Activated T-helper 1 cell treated with anti-CD3 and anti-CD28 coated beads, Interleukin-12 subunit alpha, Interleukin-12 subunit beta, Interleukin-2, Interleukin-4 antibody, amounts not matched to agents 30 ng/mL and 10 ng/mL and 1 ng/mL, durations not matched to agents 14 hours and 24 hours and 36 hours (primary cell): ENCODE measurements at regions not wholly inside any gene's neighbourhood (a gene's known extent, or its start where the extent isn't known, plus 50 kb on each side); places are given as distances from the start of the nearest gene placed in this dataset.

Source experiments
- DNase-seq: peaks from one replicate; pipeline ENCODE4 v3.0.0; 2021; ENCODE audit warnings: low spot score
- H3K27ac Mint-ChIP-seq: one replicate; pipeline ENCODE4 v1.8.0; 2021; ENCODE audit warnings: mild to moderate bottlenecking, mixed read lengths
- H3K27me3 Mint-ChIP-seq: one replicate; pipeline ENCODE4 v1.8.0; 2022; ENCODE audit warnings: mild to moderate bottlenecking, moderate library complexity, mixed read lengths; ENCODE audit not compliant: insufficient read depth
- H3K36me3 Mint-ChIP-seq: one replicate; pipeline ENCODE4 v1.8.0; 2021; ENCODE audit warnings: low read depth, mixed read lengths
- H3K4me1 Mint-ChIP-seq: one replicate; pipeline ENCODE4 v1.8.0; 2021; ENCODE audit warnings: low read depth, mixed read lengths
- H3K4me3 Mint-ChIP-seq: one replicate; pipeline ENCODE4 v1.8.0; 2021; ENCODE audit warnings: mild to moderate bottlenecking, moderate library complexity, mixed read lengths
- H3K9me3 Mint-ChIP-seq: one replicate; pipeline ENCODE4 v1.8.0; 2021; ENCODE audit warnings: mixed read lengths
- intact Hi-C: fragments of 100-400 bp; cut with micrococcal nuclease; formaldehyde crosslinking; loops from one replicate; pipeline ENCODE4 v1.15.1; 2024

GRCh38 chr10:15462253-15462897, 91.3 kb upstream of the FAM171A1 start:
- Mint-ChIP-seq H3K4me1 (no peaks in the 10 kb centered on the region), H3K9me3 (no peaks in the 10 kb centered on the region), H3K36me3 (no peaks in the 10 kb centered on the region), H3K27me3 (peaks cover 2% of the 10 kb centered on the region), H3K27ac (no peak overlapping the region), H3K4me3 (no peak overlapping the region)
- DNase-seq, result no peak
- intact Hi-C loops, result no loop called here

- H3K4me3 Mint-ChIP-seq, result no peak overlapping the region
- no peaks in the 10 kb centered on the region for H3K27me3 Mint-ChIP-seq
- DNase-seq, result no peak
- H3K4me1 Mint-ChIP-seq, result no peaks in the 10 kb centered on the region
- no peak overlapping the region for H3K27ac Mint-ChIP-seq
- no peaks in the 10 kb centered on the region for H3K36me3 Mint-ChIP-seq
- intact Hi-C loops, result no loop called here
- H3K9me3 Mint-ChIP-seq, result no peaks in the 10 kb centered on the region
These were observed 90.4 kb upstream of the FAM171A1 start for GRCh38 chr10:15461353-15462108.

- H3K27me3 Mint-ChIP-seq, result peaks cover under 1% of the 10 kb centered on the region
- no peak overlapping the region for H3K27ac Mint-ChIP-seq
- no peaks in the 10 kb centered on the region for H3K36me3 Mint-ChIP-seq
- H3K9me3 Mint-ChIP-seq, result no peaks in the 10 kb centered on the region
- H3K4me1 Mint-ChIP-seq, result no peaks in the 10 kb centered on the region
- no peak overlapping the region for H3K4me3 Mint-ChIP-seq
- no peak for DNase-seq
- intact Hi-C loops, result no loop called here
These were observed 89.6 kb upstream of the FAM171A1 start for GRCh38 chr10:15460661-15461060.

GRCh38 chr10:15459218-15459617, 88.1 kb upstream of the FAM171A1 start:
- DNase-seq, result no peak
- intact Hi-C loops, result no loop called here
- H3K4me1 Mint-ChIP-seq, result no peaks in the 10 kb centered on the region
- H3K27ac Mint-ChIP-seq, result no peak overlapping the region
- H3K27me3 Mint-ChIP-seq, result peaks cover 10% of the 10 kb centered on the region
- H3K4me3 Mint-ChIP-seq, result no peak overlapping the region
- H3K36me3 Mint-ChIP-seq, result no peaks in the 10 kb centered on the region
- no peaks in the 10 kb centered on the region for H3K9me3 Mint-ChIP-seq

GRCh38 chr10:15457382-15457781, 86.3 kb upstream of the FAM171A1 start:
- Mint-ChIP-seq H3K4me1 (no peaks in the 10 kb centered on the region), H3K4me3 (no peak overlapping the region), H3K27ac (no peak overlapping the region), H3K27me3 (peaks cover 13% of the 10 kb centered on the region), H3K36me3 (no peaks in the 10 kb centered on the region), H3K9me3 (no peaks in the 10 kb centered on the region)
- intact Hi-C loops, result no loop called here
- DNase-seq, result no peak

- Mint-ChIP-seq H3K27ac (no peak overlapping the region), H3K4me3 (no peak overlapping the region), H3K9me3 (no peaks in the 10 kb centered on the region), H3K4me1 (no peaks in the 10 kb centered on the region), H3K27me3 (peaks cover 13% of the 10 kb centered on the region), H3K36me3 (no peaks in the 10 kb centered on the region)
- no peak for DNase-seq
- intact Hi-C loops, result no loop called here
These were observed 84.4 kb upstream of the FAM171A1 start for GRCh38 chr10:15455456-15455855.

- H3K4me1 Mint-ChIP-seq, result no peaks in the 10 kb centered on the region
- no peak for DNase-seq
- no peak overlapping the region for H3K27ac Mint-ChIP-seq
- no peaks in the 10 kb centered on the region for H3K9me3 Mint-ChIP-seq
- intact Hi-C loops, result no loop called here
- H3K4me3 Mint-ChIP-seq, result no peak overlapping the region
- no peaks in the 10 kb centered on the region for H3K36me3 Mint-ChIP-seq
- H3K27me3 Mint-ChIP-seq, result peaks cover 13% of the 10 kb centered on the region
These were observed 82.8 kb upstream of the FAM171A1 start for GRCh38 chr10:15453926-15454325.

GRCh38 chr10:15453457-15453856, 82.4 kb upstream of the FAM171A1 start:
- H3K27ac Mint-ChIP-seq, result no peak overlapping the region
- intact Hi-C loops, result no loop called here
- no peak overlapping the region for H3K4me3 Mint-ChIP-seq
- H3K36me3 Mint-ChIP-seq, result no peaks in the 10 kb centered on the region
- H3K9me3 Mint-ChIP-seq, result no peaks in the 10 kb centered on the region
- peaks cover 13% of the 10 kb centered on the region for H3K27me3 Mint-ChIP-seq
- H3K4me1 Mint-ChIP-seq, result no peaks in the 10 kb centered on the region
- DNase-seq, result no peak

- H3K27ac Mint-ChIP-seq, result no peak overlapping the region
- peaks cover 13% of the 10 kb centered on the region for H3K27me3 Mint-ChIP-seq
- H3K4me3 Mint-ChIP-seq, result no peak overlapping the region
- no peak for DNase-seq
- intact Hi-C loops, result no loop called here
- no peaks in the 10 kb centered on the region for H3K9me3 Mint-ChIP-seq
- no peaks in the 10 kb centered on the region for H3K36me3 Mint-ChIP-seq
- H3K4me1 Mint-ChIP-seq, result no peaks in the 10 kb centered on the region
These were observed 81.5 kb upstream of the FAM171A1 start for GRCh38 chr10:15452545-15452944.

GRCh38 chr10:15451137-15452094, 80.3 kb upstream of the FAM171A1 start:
- H3K4me1 Mint-ChIP-seq, result no peaks in the 10 kb centered on the region
- H3K9me3 Mint-ChIP-seq, result no peaks in the 10 kb centered on the region
- DNase-seq, result no peak
- intact Hi-C loops, result no loop called here
- H3K27ac Mint-ChIP-seq, result no peak overlapping the region
- peaks cover 13% of the 10 kb centered on the region for H3K27me3 Mint-ChIP-seq
- H3K4me3 Mint-ChIP-seq, result no peak overlapping the region
- no peaks in the 10 kb centered on the region for H3K36me3 Mint-ChIP-seq

GRCh38 chr10:15448598-15448997, 77.5 kb upstream of the FAM171A1 start:
- DNase-seq, result no peak
- peaks cover 9% of the 10 kb centered on the region for H3K27me3 Mint-ChIP-seq
- no peaks in the 10 kb centered on the region for H3K4me1 Mint-ChIP-seq
- H3K4me3 Mint-ChIP-seq, result no peak overlapping the region
- intact Hi-C loops, result no loop called here
- H3K36me3 Mint-ChIP-seq, result no peaks in the 10 kb centered on the region
- no peak overlapping the region for H3K27ac Mint-ChIP-seq
- no peaks in the 10 kb centered on the region for H3K9me3 Mint-ChIP-seq

GRCh38 chr10:15445006-15445390, 73.9 kb upstream of the FAM171A1 start:
- intact Hi-C loops, result no loop called here
- no peak overlapping the region for H3K4me3 Mint-ChIP-seq
- H3K4me1 Mint-ChIP-seq, result no peaks in the 10 kb centered on the region
- H3K27ac Mint-ChIP-seq, result no peak overlapping the region
- no peaks in the 10 kb centered on the region for H3K9me3 Mint-ChIP-seq
- no peak for DNase-seq
- H3K36me3 Mint-ChIP-seq, result no peaks in the 10 kb centered on the region
- H3K27me3 Mint-ChIP-seq, result peaks cover 10% of the 10 kb centered on the region
